Body of pancreas (tissue), 4 donors: ENCODE measurements at regions not wholly inside any gene's neighbourhood (a gene's known extent, or its start where the extent isn't known, plus 50 kb on each side); places are given as distances from the start of the nearest gene placed in this dataset.

Experiments used
- POLR2A ChIP-seq, 3 donors: fragments of 450-650 bp; IDR thresholded peaks; one replicate each; pipeline ENCODE4 v1.6.1; 2016; ENCODE audit warnings: antibody characterized with exemption in 3 of 3, mild to moderate bottlenecking in 2 of 3
- TF ChIP-seq, protein P1 (sequence below), 7 experiments: fragments of 450-650 bp in 4 of 7; fragments of 200-600 bp in 3 of 7; sonication (generic) in 3 of 7; IDR thresholded peaks; one replicate each; pipeline ENCODE4 v1.5.1; 2016 to 2019; ENCODE audit warnings: antibody characterized with exemption in 7 of 7

DNA sequence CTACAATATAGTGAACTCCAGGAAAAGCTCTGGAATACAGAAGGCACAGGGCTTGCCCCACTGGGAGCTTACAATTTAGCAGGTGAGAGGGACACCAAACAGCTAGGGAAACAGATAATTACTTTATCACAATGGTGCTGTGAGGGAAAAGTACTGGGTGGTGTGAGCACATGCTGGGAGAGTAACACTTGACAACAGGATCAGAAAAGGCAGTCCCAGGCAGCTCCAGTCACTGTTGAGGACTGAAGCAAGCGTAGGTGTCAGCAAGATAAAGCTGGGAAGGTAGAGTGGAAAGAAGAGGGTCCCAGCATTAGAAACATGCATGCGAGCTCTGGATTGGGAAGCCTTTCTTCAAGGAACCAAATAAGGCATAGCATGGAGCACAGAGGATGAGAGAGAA is 296.0 kb downstream of the ATPSCKMT start:
- TF ChIP-seq, protein P1, sequence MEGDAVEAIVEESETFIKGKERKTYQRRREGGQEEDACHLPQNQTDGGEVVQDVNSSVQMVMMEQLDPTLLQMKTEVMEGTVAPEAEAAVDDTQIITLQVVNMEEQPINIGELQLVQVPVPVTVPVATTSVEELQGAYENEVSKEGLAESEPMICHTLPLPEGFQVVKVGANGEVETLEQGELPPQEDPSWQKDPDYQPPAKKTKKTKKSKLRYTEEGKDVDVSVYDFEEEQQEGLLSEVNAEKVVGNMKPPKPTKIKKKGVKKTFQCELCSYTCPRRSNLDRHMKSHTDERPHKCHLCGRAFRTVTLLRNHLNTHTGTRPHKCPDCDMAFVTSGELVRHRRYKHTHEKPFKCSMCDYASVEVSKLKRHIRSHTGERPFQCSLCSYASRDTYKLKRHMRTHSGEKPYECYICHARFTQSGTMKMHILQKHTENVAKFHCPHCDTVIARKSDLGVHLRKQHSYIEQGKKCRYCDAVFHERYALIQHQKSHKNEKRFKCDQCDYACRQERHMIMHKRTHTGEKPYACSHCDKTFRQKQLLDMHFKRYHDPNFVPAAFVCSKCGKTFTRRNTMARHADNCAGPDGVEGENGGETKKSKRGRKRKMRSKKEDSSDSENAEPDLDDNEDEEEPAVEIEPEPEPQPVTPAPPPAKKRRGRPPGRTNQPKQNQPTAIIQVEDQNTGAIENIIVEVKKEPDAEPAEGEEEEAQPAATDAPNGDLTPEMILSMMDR (IDR thresholded peaks at IDR 0.05) = no peak
- TF ChIP-seq POLR2A (IDR thresholded peaks at IDR 0.05) = no peak
